ENCODE measurements at regions not wholly inside any gene's neighbourhood (a gene's known extent, or its start where the extent isn't known, plus 50 kb on each side); places are given as distances from the start of the nearest gene placed in this dataset.

- no peak for DNase-seq (ENCODE audit: low read depth in 2 of 2)
Measured at GRCh38 chr16:86110726-86111125, 211.8 kb downstream of the IRF8 start.

- DNase-seq (ENCODE audit: low read depth in 2 of 2) = no peak
Measured at GRCh38 chr16:86112178-86112577, 213.2 kb downstream of the IRF8 start.

DNA sequence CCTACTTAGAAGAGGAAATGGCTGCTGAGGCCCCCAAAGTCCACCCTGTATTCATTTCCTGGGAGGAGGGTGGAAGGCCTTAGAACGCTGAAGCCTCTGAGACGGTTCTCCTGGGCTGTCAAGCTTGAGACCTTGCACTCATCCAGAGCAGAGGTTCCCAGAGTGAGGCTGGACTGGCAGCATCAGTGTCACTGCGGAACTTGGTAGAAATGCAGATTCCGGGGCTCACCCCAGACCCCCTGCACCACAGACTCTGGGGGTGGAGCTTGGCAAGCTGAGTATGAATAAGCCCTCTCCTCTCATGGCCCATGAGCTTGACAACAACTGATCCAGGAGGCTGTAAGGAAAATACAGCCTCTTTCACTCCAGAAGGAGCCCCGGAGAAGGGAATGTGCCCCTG, 218.3 kb downstream of the IRF8 start:
- no peak for DNase-seq (ENCODE audit: low read depth in 2 of 2)

DNA sequence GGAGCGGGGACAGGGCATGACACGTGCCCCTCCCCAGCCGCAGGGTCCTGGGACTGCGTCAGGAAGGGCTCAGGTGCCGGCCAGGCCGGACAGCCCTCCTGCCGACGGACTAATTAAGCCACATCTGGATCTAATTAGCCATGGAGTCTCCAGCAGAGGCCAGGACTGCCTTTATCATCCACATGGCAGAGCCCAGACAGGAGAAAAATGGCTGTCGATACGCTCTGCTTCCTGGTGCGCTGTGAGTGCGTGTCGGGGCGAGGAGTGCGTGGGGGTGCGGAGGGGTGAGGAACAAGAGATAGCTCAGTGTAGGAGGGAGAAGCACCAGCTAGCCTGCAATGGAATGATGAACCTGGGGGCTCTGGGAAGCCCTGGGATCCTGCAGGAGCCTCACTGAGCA, 218.8 kb downstream of the IRF8 start:
- no peak for DNase-seq (ENCODE audit: low read depth in 2 of 2)

DNA sequence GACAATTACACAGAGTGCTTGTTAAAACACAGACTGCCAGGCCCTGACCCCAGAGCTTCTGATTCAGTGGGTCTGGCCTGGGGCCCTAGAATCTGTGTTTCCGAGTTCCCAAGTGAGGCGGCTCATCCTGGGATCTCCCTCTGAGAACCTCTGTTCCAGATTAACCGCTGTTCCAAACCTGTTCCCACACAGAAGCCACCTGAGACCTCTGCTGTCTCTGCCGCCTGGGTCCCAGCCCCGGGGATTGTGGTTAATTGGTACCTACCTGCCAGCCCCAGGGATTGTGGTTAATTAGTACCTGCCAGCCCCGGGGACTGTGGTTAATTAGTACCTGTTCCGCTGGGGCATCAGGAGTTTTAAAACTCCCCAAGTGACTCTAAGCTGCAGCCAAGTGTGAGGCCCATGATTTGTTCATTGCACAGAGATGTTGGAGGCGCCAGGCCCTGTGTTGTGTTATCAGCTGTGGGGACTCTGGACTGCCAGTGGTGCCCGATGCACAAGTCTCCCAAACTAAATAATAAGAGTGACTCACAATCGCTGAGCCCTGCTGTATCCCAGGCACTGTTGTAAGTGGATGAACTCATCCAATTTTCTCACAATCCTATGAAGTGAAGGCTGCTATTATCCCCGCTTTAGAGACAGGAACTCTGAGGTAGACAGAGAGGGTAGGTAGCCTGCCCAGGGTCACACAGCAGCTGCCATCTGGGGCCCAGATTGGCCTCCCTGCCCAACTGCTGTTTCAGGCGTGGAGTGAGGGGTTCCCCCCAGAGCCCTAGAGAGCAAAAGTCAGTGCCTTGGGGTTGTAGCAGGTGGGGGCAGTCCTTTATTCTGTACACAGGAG, 219.7 kb downstream of the IRF8 start:
- DNase-seq (ENCODE audit: low read depth in 2 of 2) = no peak

GRCh38 chr16:86120201-86121192, 221.5 kb downstream of the IRF8 start:
- DNase-seq (ENCODE audit: low read depth in 2 of 2) = no peak

- no peak for DNase-seq (ENCODE audit: low read depth in 2 of 2)
Measured at GRCh38 chr16:86121374-86122010, 222.5 kb downstream of the IRF8 start.

GRCh38 chr16:86122681-86123342, 223.8 kb downstream of the IRF8 start:
- no peak for DNase-seq (ENCODE audit: low read depth in 2 of 2)

DNA sequence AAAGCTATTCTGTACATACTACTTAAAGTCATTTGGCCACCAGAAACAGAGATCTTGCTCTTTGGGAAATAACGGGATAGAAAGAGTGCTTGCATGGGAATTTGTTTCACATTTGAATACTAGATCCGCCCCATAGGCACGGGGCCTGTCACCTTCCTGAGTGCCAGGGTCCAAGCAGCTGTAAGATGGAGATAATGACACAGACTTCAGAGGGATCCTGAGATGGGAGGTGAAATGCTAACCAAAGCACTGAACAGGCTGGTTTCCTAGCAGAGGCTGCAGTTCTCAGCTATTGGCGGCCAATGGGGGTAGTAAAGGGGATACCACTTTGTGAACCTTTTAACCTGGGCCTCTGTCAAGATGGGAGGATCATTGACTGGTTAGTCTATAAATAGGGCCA, 225.4 kb downstream of the IRF8 start:
- DNase-seq (ENCODE audit: low read depth in 2 of 2) = no peak

DNA sequence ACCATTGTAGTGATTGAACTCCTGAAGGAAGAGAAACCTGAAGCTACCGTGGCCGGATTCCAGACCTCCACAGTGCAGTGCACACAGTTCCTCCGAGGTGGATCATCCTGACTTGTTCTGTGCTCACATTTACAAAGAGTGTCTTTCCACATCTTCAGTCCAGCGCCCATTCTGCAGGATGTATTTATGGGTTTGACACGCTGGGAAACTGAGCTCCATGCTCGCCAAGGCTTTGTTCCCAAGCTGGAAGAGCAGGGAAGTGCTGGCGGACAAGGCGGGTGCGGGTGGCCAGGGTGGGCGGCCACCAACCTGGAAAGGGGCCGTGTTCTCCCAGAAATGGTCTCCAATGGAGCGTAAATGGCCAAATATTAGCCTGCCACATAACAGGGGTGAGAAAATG, 227.9 kb downstream of the IRF8 start:
- DNase-seq (ENCODE audit: low read depth in 2 of 2) = no peak

- DNase-seq (ENCODE audit: low read depth in 2 of 2) = no peak
Measured at GRCh38 chr16:86127366-86127765, 228.4 kb downstream of the IRF8 start.

GRCh38 chr16:86128246-86128645, 229.3 kb downstream of the IRF8 start:
- DNase-seq (ENCODE audit: low read depth in 2 of 2) = no peak

- no peak for DNase-seq (ENCODE audit: low read depth in 2 of 2)
Measured at GRCh38 chr16:86129541-86129940, 230.6 kb downstream of the IRF8 start.

GRCh38 chr16:86133377-86133776, 234.4 kb downstream of the IRF8 start:
- DNase-seq (ENCODE audit: low read depth in 2 of 2) = no peak

DNA sequence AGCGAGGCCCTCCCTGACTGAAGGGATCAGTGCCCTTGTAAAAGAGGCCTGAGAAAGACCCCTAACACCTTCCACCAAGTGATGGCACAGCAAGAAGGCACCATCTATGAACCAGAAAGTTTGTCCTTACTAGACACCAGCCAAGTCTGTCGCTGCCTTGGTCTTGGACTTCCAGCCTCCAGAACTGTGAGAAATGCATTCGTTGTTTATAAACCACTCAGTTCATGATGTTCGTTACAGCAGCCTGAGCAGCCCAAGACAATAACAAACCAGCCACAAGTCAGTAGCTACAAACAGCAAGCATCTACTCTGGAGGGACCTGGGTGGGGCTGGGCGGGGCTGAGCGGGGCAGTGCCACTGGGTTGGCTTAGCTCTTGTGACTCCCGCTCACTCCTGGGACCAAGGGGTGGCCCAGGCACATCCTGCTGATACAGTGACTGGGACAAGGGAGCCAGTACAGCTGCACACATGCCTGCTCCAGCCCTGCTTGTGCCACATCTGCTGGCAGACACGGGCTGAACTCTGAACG, 234.9 kb downstream of the IRF8 start:
- no peak for DNase-seq (ENCODE audit: low read depth in 2 of 2)

GRCh38 chr16:86134802-86135461, 236.0 kb downstream of the IRF8 start:
- DNase-seq (ENCODE audit: low read depth in 2 of 2) = no peak

- no peak for DNase-seq (ENCODE audit: low read depth in 2 of 2)
Measured at GRCh38 chr16:86137359-86137758, 238.4 kb downstream of the IRF8 start.

- no peak for DNase-seq (ENCODE audit: low read depth in 2 of 2)
Measured at GRCh38 chr16:86138121-86139085, 239.4 kb downstream of the IRF8 start.

DNA sequence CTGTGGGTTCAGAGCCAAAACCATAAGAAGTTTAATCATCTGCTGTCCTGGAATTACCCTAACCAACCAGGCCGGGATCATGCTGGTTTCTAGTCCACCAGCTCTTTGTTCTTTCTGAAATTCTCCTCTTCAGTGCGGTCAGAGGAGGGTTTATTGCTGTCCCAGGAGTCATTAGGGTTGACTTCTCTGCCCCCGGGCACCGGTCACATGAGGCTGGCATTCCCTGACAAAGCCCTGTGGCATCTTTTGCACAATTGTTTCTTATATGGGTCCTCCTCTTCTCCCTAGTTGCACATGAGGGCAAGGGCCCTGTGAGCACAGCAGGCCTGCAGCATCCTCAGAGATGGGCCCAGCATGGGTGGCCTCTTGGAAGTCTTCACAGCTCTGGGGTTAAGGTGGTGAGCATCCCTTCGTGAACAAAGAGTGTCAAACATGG, 243.9 kb downstream of the IRF8 start:
- no peak for DNase-seq (ENCODE audit: low read depth in 2 of 2)

GRCh38 chr16:86143666-86144065, 244.7 kb downstream of the IRF8 start:
- no peak for DNase-seq (ENCODE audit: low read depth in 2 of 2)
